A673 (cell line): ENCODE measurements at regions not wholly inside any gene's neighbourhood (a gene's known extent, or its start where the extent isn't known, plus 50 kb on each side); places are given as distances from the start of the nearest gene placed in this dataset.

ENCODE experiments used
- CTCF ChIP-seq: fragments of 300-800, 200-600 bp; sonication (generic); conservative IDR thresholded peaks from 2 replicates; pipeline ENCODE4 v1.5.1; 2017; ENCODE audit warnings: low read depth, mild to moderate bottlenecking, antibody characterized with exemption, low read length, moderate library complexity, mixed read lengths
- EZH2 ChIP-seq: fragments of 200-600 bp; sonication (generic); IDR thresholded peaks from 2 replicates; pipeline ENCODE4 v1.6.1; 2017; ENCODE audit warnings: borderline replicate concordance, low read depth, mild to moderate bottlenecking, mixed read lengths, antibody characterized with exemption, low read length; ENCODE audit not compliant: poor library complexity, severe bottlenecking

- no peak for TF ChIP-seq CTCF
- TF ChIP-seq EZH2 = no peak
Measured at GRCh38 chr16:51474414-51475091, 323.5 kb upstream of the SALL1 start.
